ENCODE measurements at regions not wholly inside any gene's neighbourhood (a gene's known extent, or its start where the extent isn't known, plus 50 kb on each side); places are given as distances from the start of the nearest gene placed in this dataset.

- no peaks in the 10 kb centered on the region for H3K27me3 ChIP-seq (replicated peaks in 1 of 4; ENCODE audit: control insufficient read depth in 3 of 4, extremely low read depth in 1 of 4, insufficient read depth in 3 of 4, low read length in 3 of 4)
- 95% methylated on average over 4 of the region's 4 CpGs; no CpG with 5 or more reads in 1 of the 2 experiments for WGBS, 2 experiments (ENCODE audit: extremely low coverage in 1 of 2, insufficient coverage in 1 of 2, insufficient read length in 1 of 2, insufficient replicate concordance in 2 of 2, low coverage in 1 of 2, low lambda C conversion rate in 2 of 2, missing lambda C conversion rate in 1 of 2)
- FAIRE-seq, result no peak
Measured at GRCh38 chr6:67881706-67882065, 753.4 kb upstream of the ADGRB3 start.

More at GRCh38 chr6:67881706-67882065, 753.4 kb upstream of the ADGRB3 start:
- Histone ChIP-seq H3K9ac (replicated peaks in 1 of 4; ENCODE audit: extremely low read depth in 1 of 4, low read depth in 3 of 4, low read length in 3 of 4) (no peak overlapping the region), H3K27ac (ENCODE audit: low read depth, low read length) (no peak overlapping the region), H3K18ac (ENCODE audit: extremely low read depth, low read length) (no peak overlapping the region), H4K20me1 (replicated peaks in 1 of 2; ENCODE audit: control insufficient read depth in 1 of 2, insufficient read depth in 2 of 2, low read length in 2 of 2) (no peaks in the 10 kb centered on the region), H3K36me3 (ENCODE audit: control insufficient read depth in 2 of 4, insufficient read depth in 4 of 4, low read length in 3 of 4) (no peaks in the 10 kb centered on the region), H3K4ac (replicated peaks; ENCODE audit: insufficient read length, low read depth, low read length) (no peak overlapping the region), H4K5ac (ENCODE audit: insufficient read length, low read depth, low read length) (no peak overlapping the region), H3K4me2 (ENCODE audit: insufficient read depth in 1 of 2, low read depth in 2 of 2, low read length in 2 of 2) (no peak overlapping the region), H3K23ac (ENCODE audit: insufficient read length) (no peak overlapping the region), H4K91ac (replicated peaks; ENCODE audit: insufficient read length, low read length) (no peak overlapping the region), H4K8ac (ENCODE audit: extremely low read depth, insufficient read depth, low read length) (no peak overlapping the region), H2BK12ac (ENCODE audit: low read depth, low read length) (no peak overlapping the region), H3K4me3 (ENCODE audit: extremely low read depth in 1 of 4, insufficient read depth in 2 of 4, low read depth in 3 of 4, low read length in 4 of 4) (no peak overlapping the region), H3K56ac (replicated peaks; ENCODE audit: insufficient read length, low read depth, low read length) (no peak overlapping the region), H3K79me1 (ENCODE audit: low read depth, low read length) (no peaks in the 10 kb centered on the region), H3K4me1 (replicated peaks in 1 of 4; ENCODE audit: control insufficient read depth in 3 of 4, insufficient read depth in 4 of 4, low read length in 3 of 4) (no peaks in the 10 kb centered on the region), H2AFZ (ENCODE audit: low read length) (no peak overlapping the region), H2AK5ac (ENCODE audit: low read depth, low read length) (no peak overlapping the region), H3K23me2 (ENCODE audit: low read depth, low read length) (no peaks in the 10 kb centered on the region; the same call in 1 of the 2 replicates), H2BK15ac (ENCODE audit: low read length) (no peak overlapping the region), H2BK5ac (ENCODE audit: low read depth, low read length) (no peak overlapping the region), H2BK20ac (ENCODE audit: low read length) (no peak overlapping the region), H3K14ac (ENCODE audit: insufficient read length) (no peak overlapping the region), H3K9me3 (ENCODE audit: insufficient read depth in 2 of 2, low read depth in 1 of 2, low read length in 1 of 2) (0 out of 4 replicates have a peak, but pooled peaks cover 2 to 4% of the 10 kb centered on the region in 2 experiments), H3K79me2 (ENCODE audit: control insufficient read depth in 1 of 2, insufficient read depth in 2 of 2, low read length in 2 of 2) (no peaks in the 10 kb centered on the region), H2BK120ac (replicated peaks; ENCODE audit: low read depth, low read length) (no peak overlapping the region)
- TF ChIP-seq EP300 (IDR thresholded peaks at IDR 0.05; ENCODE audit: borderline replicate concordance in 1 of 2, low read depth in 2 of 2, low read length in 2 of 2) (no peak), TBP (IDR thresholded peaks at IDR 0.05; ENCODE audit: low read depth, low read length) (no peak), CBX8 (IDR thresholded peaks at IDR 0.05; ENCODE audit: borderline replicate concordance, low read depth, low read length) (no peak), NRF1 (IDR thresholded peaks at IDR 0.05; ENCODE audit: low read depth, low read length) (no peak), JUN (IDR thresholded peaks at IDR 0.05; ENCODE audit: low read depth, low read length) (no peak), SP4 (IDR thresholded peaks at IDR 0.05; ENCODE audit: low read length) (no peak), JUND (IDR thresholded peaks at IDR 0.05; ENCODE audit: low read length) (no peak), CTCF (IDR thresholded peaks at IDR 0.05; ENCODE audit: control extremely low read depth in 1 of 3, insufficient read depth in 1 of 3, low read depth in 1 of 3, low read length in 3 of 3) (no peak), TAF1 (IDR thresholded peaks at IDR 0.05; ENCODE audit: low read depth, low read length) (no peak), CHD2 (IDR thresholded peaks at IDR 0.05; ENCODE audit: low read length) (no peak), MAX (IDR thresholded peaks at IDR 0.05) (no peak), SAP30 (IDR thresholded peaks at IDR 0.05; ENCODE audit: insufficient read depth, insufficient replicate concordance, low read length) (no peak), SRF (IDR thresholded peaks at IDR 0.05; ENCODE audit: low read depth, low read length) (no peak)
- no peak for DNase-seq (ENCODE audit: low read depth in 1 of 2, low spot score in 2 of 2)
- ChIA-PET CTCF (ENCODE audit: partially characterized antibody) (no interaction called here), POLR2A (ENCODE audit: partially characterized antibody) (no interaction called here)

All from H1 (cell line).